ENCODE measurements at regions not wholly inside any gene's neighbourhood (a gene's known extent, or its start where the extent isn't known, plus 50 kb on each side); places are given as distances from the start of the nearest gene placed in this dataset.

DNA sequence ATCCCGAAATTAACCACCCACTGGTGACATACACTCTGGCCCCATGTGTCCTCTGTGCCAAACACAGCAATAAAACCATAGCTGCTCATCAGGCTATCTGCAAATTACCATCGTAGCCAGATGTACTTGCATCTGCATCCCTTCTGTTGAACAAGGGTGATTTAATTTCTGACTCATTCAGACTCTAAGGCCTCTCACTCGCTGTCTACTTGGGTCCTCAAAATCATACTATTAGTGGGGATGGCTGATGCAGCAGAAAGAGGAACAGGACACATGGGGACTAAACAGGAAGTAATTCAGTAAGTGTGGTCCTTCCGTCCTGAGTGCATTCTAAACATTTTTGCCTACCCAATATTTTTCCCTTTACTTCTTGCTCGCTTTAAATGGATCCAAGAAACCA lies 2275.0 kb upstream of the PCDH20 start:
- DNase-seq (ENCODE audit: low spot score) = no peak

DNA sequence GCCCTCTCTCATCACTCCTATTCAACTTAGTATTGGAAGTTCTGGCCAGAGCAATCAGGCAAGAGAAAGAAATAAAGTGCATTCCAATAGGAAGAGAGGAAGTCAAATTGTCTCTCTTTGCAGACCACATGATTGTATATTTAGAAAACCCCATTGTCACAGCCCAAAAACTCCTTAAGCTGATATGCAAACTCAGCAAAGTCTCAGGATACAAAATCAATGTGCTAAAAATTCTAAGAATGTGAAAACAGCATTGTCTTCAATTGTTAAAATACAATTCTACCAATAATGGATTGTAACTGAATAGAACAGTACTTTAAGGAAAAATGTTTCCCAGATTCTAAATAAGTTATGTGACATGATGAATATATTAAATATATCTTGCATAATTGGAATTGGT lies 2269.2 kb upstream of the PCDH20 start:
- no peak for DNase-seq (ENCODE audit: low spot score)

- DNase-seq (ENCODE audit: low spot score) = peak; percentile 4
Observed at GRCh38 chr13:63680704-63681103, 2265.1 kb upstream of the PCDH20 start.

GRCh38 chr13:63671296-63671695 lies 2255.6 kb upstream of the PCDH20 start:
- no peak for DNase-seq (ENCODE audit: low spot score)

- no peak for DNase-seq (ENCODE audit: low spot score)
Observed at GRCh38 chr13:63651394-63651793, 2235.7 kb upstream of the PCDH20 start.

GRCh38 chr13:63643543-63643942 lies 2227.9 kb upstream of the PCDH20 start:
- no peak for DNase-seq (ENCODE audit: low spot score)

DNA sequence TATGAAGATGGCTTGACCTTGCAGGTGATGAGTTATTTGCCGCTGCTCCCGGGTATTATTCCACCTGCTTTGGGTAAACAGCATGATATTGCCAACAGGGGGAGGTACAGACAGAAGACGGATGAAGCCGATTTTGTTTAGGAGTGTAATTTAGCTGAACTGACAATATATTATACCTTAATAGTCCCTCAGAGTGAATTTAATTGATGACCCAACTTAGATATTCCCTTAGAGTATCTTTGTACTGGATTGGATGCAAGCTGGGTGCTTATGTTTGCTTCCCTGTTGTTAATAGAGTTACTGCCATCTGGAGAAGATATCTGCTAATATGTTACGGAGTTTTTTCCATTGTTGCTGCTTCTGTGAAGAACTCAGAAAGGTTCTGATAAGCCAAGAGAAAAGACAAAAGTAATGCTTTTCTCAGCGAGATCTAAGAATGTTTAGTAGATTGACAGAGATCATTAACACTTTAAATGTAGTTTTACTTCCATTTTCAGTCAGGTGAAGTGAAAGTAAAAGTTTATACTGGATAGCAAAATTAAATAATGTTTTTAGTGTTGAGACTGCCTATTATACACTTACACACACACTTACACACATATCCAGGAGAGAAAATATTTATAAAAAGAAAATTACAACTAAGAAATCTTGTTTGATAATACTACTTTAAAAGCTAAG lies 2220.8 kb upstream of the PCDH20 start:
- peak; percentile 8 for DNase-seq (ENCODE audit: low spot score)

DNA sequence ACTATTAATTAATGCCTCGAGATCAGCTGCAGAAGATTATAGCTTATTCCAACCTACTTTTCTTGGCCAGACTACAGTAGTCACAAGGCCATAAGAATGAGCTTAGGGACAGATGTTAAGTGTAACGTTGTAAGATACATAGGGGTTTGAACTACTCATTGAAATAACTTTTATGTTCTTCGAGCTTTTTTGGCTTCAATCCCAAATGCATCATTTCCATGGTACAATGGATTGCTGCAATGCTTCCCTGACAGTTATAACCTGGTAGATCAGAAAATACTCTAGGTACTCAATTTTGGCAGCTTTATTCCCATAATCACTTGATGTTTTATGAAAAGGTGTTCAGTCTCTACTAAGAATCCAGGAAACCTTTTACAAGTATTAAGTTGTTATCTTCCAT lies 2216.7 kb upstream of the PCDH20 start:
- no peak for DNase-seq (ENCODE audit: low spot score)

DNA sequence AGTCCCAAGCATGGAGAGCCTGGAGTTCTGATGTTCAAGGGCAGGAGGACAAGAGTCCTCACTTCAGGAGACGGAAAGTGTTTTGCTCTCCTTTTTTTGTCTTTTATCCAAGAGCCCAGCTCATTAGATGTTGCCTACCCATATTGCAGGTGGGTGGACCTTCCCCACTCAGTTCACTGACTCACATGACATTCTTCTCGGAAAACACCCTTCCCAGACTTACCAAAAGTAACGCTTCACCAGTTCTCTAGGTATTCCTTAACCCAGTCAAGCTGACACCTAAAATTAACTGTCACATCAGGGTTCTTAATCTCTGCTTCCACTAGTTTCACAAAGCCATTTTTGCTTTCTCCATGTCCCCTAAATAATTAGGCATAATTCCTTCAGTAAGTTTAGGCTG lies 2215.4 kb upstream of the PCDH20 start:
- DNase-seq (ENCODE audit: low spot score) = no peak

DNA sequence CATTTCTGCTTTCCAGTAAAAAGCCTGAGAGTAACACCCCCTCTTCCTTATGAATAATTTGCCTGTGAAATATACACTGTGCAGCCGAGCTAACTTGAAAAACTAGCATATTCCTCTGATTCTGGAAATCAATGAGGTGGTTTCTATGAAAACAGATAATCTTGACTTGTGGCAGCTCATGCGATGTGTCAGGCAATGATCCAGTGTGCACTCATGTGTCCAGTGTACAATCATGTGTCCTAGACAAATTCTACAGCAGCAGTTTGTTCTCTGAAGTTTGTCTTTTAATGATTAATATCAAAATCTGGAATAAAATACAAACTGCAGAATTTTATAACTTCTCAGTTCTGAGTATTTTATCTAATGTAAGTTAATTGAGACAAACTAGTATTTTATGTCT lies 2213.9 kb upstream of the PCDH20 start:
- no peak for DNase-seq (ENCODE audit: low spot score)

DNA sequence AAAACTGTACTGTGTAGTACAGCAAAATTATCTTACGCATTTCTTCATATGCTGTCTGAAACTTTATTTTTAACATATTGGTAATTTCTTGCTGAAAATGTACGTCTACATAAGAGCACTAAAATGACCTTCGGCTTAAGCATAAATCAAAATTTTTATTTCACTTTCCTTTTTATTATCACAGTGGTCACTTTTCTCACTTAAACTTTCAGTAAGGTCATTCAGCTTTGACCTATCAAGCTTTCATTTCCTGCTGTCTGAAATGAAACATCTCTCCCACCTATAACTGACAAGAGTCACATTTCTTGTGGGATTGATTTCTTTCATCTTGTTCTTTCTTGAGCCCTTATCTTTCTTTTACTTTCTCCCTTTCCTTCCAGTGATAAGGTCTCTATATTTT lies 2212.7 kb upstream of the PCDH20 start:
- no peak for DNase-seq (ENCODE audit: low spot score)

DNA sequence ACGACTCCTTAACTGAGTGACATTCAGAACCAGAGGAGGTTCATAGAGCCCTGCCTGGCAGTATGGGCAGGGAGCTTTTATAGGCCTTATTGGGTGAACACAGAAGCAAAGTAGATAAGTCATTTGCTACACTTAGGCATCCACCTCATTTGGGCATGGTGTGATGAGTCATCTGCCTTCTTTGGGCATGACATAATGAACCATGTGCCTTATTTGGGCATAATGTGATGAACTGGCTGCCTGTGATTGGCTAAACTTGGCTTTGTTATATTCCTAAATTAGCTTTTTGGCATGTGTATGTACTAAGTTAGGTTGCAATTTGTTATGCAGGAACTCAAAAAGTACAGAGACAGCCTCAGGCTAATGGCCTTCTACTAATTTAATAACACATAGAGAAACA lies 2210.2 kb upstream of the PCDH20 start:
- DNase-seq (ENCODE audit: low spot score) = no peak

DNA sequence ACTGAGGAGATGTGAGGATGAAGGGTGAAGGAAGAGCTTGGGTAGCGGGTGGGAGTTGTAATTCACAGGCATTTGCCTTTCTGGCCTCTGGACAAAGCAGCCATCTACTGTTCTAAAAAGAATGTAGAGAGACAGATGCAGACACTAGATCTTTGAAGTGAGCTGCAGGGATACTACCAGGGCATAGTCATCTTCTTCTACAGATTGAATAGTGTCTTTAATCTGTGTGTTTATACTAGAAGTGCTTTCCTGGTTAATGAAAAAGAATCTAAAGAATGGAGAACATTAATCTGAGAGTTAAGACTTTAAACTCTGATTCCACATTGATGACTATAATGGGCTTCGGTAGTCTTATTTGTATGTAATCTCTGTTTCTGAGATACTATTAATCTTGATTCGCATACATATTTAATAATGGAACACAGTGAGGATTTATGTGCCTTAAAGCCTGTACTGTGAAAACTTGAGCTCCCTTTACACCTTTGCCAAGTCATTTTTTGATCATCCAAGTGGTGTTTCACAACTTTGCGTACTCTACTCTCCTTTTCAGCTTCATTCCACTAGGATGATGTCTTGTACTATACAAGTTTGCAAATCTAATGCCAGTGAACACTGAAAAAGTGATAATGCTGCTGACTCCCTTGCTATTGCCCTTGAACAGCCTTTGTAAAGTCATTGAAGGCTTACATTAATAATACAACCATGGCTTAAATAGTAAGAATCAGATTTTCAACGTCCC lies 2199.4 kb upstream of the PCDH20 start:
- DNase-seq (ENCODE audit: low spot score) = no peak

DNA sequence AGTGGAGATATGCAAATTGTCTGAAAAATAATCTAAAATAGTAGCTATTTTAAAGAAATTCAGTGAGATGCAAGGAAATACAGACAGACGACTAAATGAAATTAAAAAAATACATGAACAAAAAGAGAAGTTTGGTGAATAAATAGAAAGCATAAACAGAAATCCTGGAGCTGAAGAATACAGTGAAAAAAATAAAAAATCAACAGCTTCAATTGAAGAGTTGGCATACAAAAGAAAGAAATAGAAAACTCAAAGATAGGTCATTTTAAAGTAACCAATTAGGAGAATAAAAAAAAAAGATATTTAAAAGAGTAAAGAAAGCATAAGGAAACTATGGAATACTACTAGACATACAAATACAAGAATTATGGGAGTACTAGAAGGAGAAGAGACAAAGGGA lies 2191.5 kb upstream of the PCDH20 start:
- DNase-seq (ENCODE audit: low spot score) = no peak

DNA sequence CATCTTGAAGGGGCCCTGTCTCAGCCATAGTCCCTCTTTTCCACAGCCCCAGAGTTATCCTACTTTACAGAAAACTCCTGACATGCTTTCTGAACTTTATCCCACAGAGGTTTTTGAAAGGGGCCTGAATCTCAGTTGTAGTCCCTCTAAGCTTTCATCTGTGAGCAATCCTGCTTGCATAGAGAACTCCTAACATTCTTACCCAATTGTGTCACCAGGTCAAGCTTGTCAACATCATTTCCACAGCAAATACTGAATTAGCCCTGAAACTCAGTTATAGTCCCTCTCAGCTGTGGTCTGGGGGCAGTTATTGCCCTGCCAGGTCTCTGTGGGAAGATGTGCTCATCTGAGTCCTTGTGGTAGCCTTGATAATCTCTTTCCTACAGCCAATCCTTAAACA lies 2190.3 kb upstream of the PCDH20 start:
- DNase-seq (ENCODE audit: low spot score) = no peak

- no peak for DNase-seq (ENCODE audit: low spot score)
Observed at GRCh38 chr13:63605403-63605802, 2189.8 kb upstream of the PCDH20 start.

DNA sequence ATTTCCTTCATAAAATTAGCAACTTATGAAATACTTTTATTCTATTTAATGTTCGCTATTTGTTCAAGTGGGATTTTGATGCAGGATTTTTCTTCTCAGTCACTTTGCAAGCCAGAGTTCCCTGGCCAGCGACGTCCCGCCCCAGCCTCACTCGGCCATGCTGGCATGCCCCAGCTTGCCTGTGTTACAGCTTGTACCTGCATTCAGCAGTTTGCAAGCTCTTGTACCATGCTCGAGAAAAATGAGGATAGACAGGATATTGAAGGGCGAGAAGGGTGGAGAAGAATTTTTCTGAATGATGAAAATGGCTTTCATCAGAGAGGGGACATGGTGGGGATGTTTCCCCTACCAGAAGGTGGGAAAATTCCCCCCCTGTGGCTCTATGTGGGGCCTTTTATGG lies 2180.2 kb upstream of the PCDH20 start:
- no peak for DNase-seq (ENCODE audit: low spot score)

- DNase-seq (ENCODE audit: low spot score) = no peak
Observed at GRCh38 chr13:63586467-63586866, 2170.8 kb upstream of the PCDH20 start.

GRCh38 chr13:63578796-63579195 lies 2163.1 kb upstream of the PCDH20 start:
- no peak for DNase-seq (ENCODE audit: low spot score)

DNA sequence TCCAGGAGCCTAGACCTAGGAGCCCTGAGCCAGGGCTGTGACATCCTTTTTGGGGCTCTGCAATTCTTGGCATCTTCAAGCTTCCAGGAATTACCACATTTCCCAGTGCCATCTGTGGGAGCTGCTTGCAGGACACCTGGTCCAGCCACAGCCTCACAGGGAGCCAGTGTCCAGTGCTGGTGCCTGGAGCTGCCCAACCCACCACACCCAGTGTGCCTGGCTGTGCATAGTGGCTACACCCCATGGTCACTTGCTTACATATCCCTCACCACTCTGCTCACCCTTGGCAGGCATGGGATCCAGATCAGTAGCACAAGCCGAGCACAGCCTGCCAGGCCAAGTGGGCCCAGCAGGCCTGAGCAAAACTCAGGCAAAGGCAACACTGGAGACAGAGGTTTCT lies 2151.4 kb upstream of the PCDH20 start:
- no peak for DNase-seq (ENCODE audit: low spot score)

- DNase-seq (ENCODE audit: low spot score) = no peak
Observed at GRCh38 chr13:63554157-63554556, 2138.5 kb upstream of the PCDH20 start.

DNA sequence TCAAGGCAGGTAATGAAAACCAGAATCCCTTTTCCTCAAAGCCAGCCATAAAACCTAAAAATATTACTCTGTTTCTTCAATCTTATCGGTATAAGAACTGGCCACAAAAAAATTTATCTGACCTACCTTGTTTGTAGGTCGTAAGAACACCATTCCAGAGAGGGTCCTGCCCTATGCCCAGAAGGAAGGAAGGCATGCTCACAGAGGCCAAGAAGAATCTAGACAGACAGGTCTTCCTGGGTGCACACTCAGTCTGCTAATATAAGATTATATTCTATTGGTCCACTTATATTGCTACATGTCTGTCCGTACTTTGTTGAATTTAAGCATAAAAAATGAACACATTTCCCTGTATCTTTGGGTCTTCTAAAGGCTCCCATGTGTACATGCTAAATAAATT lies 2136.1 kb upstream of the PCDH20 start:
- no peak for DNase-seq (ENCODE audit: low spot score)

- no peak for DNase-seq (ENCODE audit: low spot score)
Observed at GRCh38 chr13:63546524-63546923, 2130.9 kb upstream of the PCDH20 start.

- DNase-seq (ENCODE audit: low spot score) = no peak
Observed at GRCh38 chr13:63542770-63543169, 2127.1 kb upstream of the PCDH20 start.
